Esophagus squamous epithelium (tissue), 4 donors: ENCODE measurements at regions not wholly inside any gene's neighbourhood (a gene's known extent, or its start where the extent isn't known, plus 50 kb on each side); places are given as distances from the start of the nearest gene placed in this dataset.

Source experiments
- CTCF ChIP-seq, 6 experiments: fragments of 450-650 bp in 4 of 6; fragments of 200-600 bp in 2 of 6; sonication (generic) in 2 of 6; IDR thresholded peaks; one replicate each; pipeline ENCODE4 v1.5.1; 2016 to 2019; ENCODE audit warnings: antibody characterized with exemption in 6 of 6, mild to moderate bottlenecking in 4 of 6, moderate library complexity in 4 of 6
- POLR2A ChIP-seq, 4 donors: fragments of 450-650 bp; IDR thresholded peaks; one replicate each; pipeline ENCODE4 v1.6.1; 2017; ENCODE audit warnings: antibody characterized with exemption in 4 of 4, mild to moderate bottlenecking in 4 of 4, moderate library complexity in 3 of 4

GRCh38 chr18:73791081-73791480 lies 356.6 kb downstream of the FBXO15 start:
- TF ChIP-seq CTCF (IDR thresholded peaks at IDR 0.05) (no peak), POLR2A (IDR thresholded peaks at IDR 0.05) (no peak)
